ENCODE measurements at regions not wholly inside any gene's neighbourhood (a gene's known extent, or its start where the extent isn't known, plus 50 kb on each side); places are given as distances from the start of the nearest gene placed in this dataset.

DNA sequence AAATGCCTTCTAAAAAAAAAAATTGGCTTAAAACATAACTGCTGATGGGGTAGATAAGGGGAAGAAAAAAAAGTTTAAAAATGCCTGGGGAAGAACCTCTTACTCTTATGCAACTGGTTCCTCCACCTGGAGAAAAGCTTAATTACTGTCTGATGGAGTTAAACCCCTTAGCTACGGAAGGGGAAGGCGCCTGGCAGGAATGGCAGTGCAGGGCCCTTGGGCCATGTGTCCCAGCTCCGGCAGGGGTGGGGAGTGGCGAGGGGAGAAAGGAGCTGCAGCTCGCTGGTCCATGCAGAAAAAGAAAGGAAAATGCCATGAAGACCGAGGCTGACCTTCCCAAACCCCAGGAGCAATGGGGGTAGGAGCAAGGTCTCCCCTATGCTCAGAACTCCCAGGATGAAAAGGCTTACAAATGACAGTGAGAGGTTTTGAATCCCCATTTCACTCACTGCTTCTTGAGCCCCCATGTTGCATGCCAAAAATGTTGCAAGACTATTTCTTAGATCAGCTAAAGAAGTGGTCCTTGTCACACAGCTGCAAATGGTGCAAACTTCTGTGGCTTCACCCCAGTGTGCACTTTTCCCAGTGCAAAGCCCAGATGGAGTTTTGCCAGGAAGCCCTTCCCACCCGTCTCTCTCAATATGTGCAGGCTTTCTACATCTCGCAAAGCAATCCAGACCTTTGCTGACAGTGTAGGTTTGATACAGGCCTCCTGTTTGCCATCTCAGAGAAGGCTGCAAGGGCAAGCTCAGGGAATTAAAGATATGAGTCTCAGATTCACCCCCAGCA lies 204.8 kb upstream of the CT83 start:
- H3K9me3 Mint-ChIP-seq = no peaks in the 10 kb centered on the region
- no peaks in the 10 kb centered on the region for H3K4me1 Mint-ChIP-seq (ENCODE audit: unreplicated experiment)
- DNase-seq (ENCODE audit: extremely low spot score, unreplicated experiment) = no peak
- H3K27me3 Mint-ChIP-seq = no peaks in the 10 kb centered on the region
- no peaks in the 10 kb centered on the region for H3K36me3 Mint-ChIP-seq
- no peak overlapping the region for H3K4me3 Mint-ChIP-seq
- TF ChIP-seq, protein P1, sequence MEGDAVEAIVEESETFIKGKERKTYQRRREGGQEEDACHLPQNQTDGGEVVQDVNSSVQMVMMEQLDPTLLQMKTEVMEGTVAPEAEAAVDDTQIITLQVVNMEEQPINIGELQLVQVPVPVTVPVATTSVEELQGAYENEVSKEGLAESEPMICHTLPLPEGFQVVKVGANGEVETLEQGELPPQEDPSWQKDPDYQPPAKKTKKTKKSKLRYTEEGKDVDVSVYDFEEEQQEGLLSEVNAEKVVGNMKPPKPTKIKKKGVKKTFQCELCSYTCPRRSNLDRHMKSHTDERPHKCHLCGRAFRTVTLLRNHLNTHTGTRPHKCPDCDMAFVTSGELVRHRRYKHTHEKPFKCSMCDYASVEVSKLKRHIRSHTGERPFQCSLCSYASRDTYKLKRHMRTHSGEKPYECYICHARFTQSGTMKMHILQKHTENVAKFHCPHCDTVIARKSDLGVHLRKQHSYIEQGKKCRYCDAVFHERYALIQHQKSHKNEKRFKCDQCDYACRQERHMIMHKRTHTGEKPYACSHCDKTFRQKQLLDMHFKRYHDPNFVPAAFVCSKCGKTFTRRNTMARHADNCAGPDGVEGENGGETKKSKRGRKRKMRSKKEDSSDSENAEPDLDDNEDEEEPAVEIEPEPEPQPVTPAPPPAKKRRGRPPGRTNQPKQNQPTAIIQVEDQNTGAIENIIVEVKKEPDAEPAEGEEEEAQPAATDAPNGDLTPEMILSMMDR (conservative IDR thresholded peaks at IDR 0.05) = no peak
- no peak overlapping the region for H3K27ac Mint-ChIP-seq

GRCh38 chrX:116657071-116657470 lies 194.3 kb upstream of the CT83 start:
- no peaks in the 10 kb centered on the region for H3K9me3 Mint-ChIP-seq
- no peaks in the 10 kb centered on the region for H3K36me3 Mint-ChIP-seq
- no peak overlapping the region for H3K27ac Mint-ChIP-seq
- no peaks in the 10 kb centered on the region for H3K27me3 Mint-ChIP-seq
- H3K4me3 Mint-ChIP-seq = no peak overlapping the region
- TF ChIP-seq, protein P1 (conservative IDR thresholded peaks at IDR 0.05) = peak; percentile 19
- DNase-seq (ENCODE audit: extremely low spot score, unreplicated experiment) = no peak
- no peaks in the 10 kb centered on the region for H3K4me1 Mint-ChIP-seq (ENCODE audit: unreplicated experiment)

DNA sequence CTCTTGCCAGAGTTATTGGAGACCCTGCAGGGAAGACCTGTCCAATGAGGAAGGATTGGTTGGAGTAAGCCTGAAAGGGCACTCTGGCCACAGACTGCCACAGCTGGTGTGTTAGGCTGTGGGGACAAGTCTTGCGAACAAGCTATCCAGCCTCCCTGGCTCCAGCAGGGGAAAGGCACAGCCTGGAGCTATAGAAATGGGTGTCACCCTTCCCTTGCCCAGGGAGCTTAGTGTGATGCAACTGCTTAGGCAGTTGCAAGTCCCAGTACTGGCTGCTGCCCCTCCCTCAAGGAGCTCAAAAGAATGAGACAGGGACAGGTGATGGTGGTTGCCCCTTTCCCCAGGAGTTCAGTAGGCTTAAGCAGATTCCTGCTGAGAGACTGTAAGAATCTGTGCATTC lies 165.7 kb upstream of the CT83 start:
- TF ChIP-seq, protein P1 (conservative IDR thresholded peaks at IDR 0.05) = no peak
- no peaks in the 10 kb centered on the region for H3K27me3 Mint-ChIP-seq
- H3K27ac Mint-ChIP-seq = no peak overlapping the region
- H3K9me3 Mint-ChIP-seq = no peaks in the 10 kb centered on the region
- no peak overlapping the region for H3K4me3 Mint-ChIP-seq
- no peak for DNase-seq (ENCODE audit: extremely low spot score, unreplicated experiment)
- H3K36me3 Mint-ChIP-seq = no peaks in the 10 kb centered on the region
- no peaks in the 10 kb centered on the region for H3K4me1 Mint-ChIP-seq (ENCODE audit: unreplicated experiment)

DNA sequence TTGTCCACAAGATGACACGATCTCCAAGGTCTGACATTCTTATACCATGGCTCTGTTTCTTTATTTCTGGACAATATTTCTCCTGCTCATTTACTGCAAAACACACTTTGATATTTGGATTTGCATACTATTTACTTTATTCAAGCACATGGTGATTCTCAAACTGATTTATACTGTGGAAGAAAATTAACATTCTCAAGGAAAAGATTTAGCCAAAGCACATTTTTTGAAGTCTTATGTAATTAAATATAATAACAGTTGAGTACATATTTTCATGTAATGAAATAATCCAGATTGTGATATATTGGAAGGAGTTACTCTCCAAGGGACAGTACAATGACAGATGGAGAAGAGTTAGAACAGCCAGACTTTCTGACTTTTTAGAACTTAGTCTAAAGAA lies 155.8 kb upstream of the CT83 start:
- no peaks in the 10 kb centered on the region for H3K4me1 Mint-ChIP-seq (ENCODE audit: unreplicated experiment)
- no peak overlapping the region for H3K27ac Mint-ChIP-seq
- no peak for DNase-seq (ENCODE audit: extremely low spot score, unreplicated experiment)
- no peaks in the 10 kb centered on the region for H3K36me3 Mint-ChIP-seq
- H3K9me3 Mint-ChIP-seq = no peaks in the 10 kb centered on the region
- no peak overlapping the region for H3K4me3 Mint-ChIP-seq
- H3K27me3 Mint-ChIP-seq = no peaks in the 10 kb centered on the region
- TF ChIP-seq, protein P1 (conservative IDR thresholded peaks at IDR 0.05) = no peak

GRCh38 chrX:116607776-116608175 lies 145.0 kb upstream of the CT83 start:
- Mint-ChIP-seq H3K36me3 (no peaks in the 10 kb centered on the region), H3K4me3 (no peak overlapping the region), H3K9me3 (no peaks in the 10 kb centered on the region), H3K27ac (no peak overlapping the region), H3K4me1 (ENCODE audit: unreplicated experiment) (no peaks in the 10 kb centered on the region), H3K27me3 (no peaks in the 10 kb centered on the region)
- no peak for DNase-seq (ENCODE audit: extremely low spot score, unreplicated experiment)
- TF ChIP-seq, protein P1 (conservative IDR thresholded peaks at IDR 0.05) = no peak

Data from type B pancreatic cell (in vitro differentiated cells).